SJSA1 (cell line): ENCODE measurements at regions not wholly inside any gene's neighbourhood (a gene's known extent, or its start where the extent isn't known, plus 50 kb on each side); places are given as distances from the start of the nearest gene placed in this dataset.
A peak's percentile ranks its signal among the peaks of the same experiment; 100 is the strongest.
"Not testable (repeated sequence)": the region's sequence is repeated elsewhere in the genome, so short reads cannot be mapped to it uniquely, and the experiment has no call there.

ENCODE experiments used
- DNase-seq, 2 experiments: peaks; one replicate each; pipeline ENCODE4 v3.0.0-alpha.2; 2015 to 2020; ENCODE audit warnings: low spot score in 2 of 2, low read depth in 1 of 2
- H3K27ac ChIP-seq: fragments of 250-450 bp; sonication (Bioruptor Pico); 2 replicates; pipeline ENCODE4 v1.5.1; 2020; ENCODE audit warnings: mild to moderate bottlenecking, moderate library complexity
- H3K27me3 ChIP-seq: fragments of 250-450 bp; sonication (Bioruptor Pico); replicated peaks from 2 replicates; pipeline ENCODE4 v1.5.1; 2020; ENCODE audit warnings: mild to moderate bottlenecking, moderate library complexity
- H3K36me3 ChIP-seq: fragments of 250-450 bp; sonication (Bioruptor Pico); 2 replicates; pipeline ENCODE4 v1.5.1; 2020; ENCODE audit warnings: mild to moderate bottlenecking
- H3K4me1 ChIP-seq: fragments of 250-450 bp; sonication (Bioruptor Pico); replicated peaks from 2 replicates; pipeline ENCODE4 v1.6.1; 2021; ENCODE audit warnings: mild to moderate bottlenecking
- H3K4me3 ChIP-seq: fragments of 250-450 bp; sonication (Bioruptor Pico); 2 replicates; pipeline ENCODE4 v1.5.1; 2020; ENCODE audit warnings: mild to moderate bottlenecking
- H3K9me3 ChIP-seq: fragments of 250-450 bp; sonication (Bioruptor Pico); replicated peaks from 2 replicates; pipeline ENCODE4 v1.5.1; 2020; ENCODE audit warnings: mild to moderate bottlenecking

- Histone ChIP-seq H3K4me1 (peaks cover 21% of the 10 kb centered on the region), H3K27ac (peak overlapping the region; percentile 75), H3K9me3 (no peaks in the 10 kb centered on the region), H3K36me3 (no peaks in the 10 kb centered on the region), H3K27me3 (no peaks in the 10 kb centered on the region), H3K4me3 (no peak overlapping the region)
- peak in 1 of 2 experiments; percentile 34 for DNase-seq
Observed at GRCh38 chr5:34412736-34413135, 243.4 kb upstream of the RAI14 start.

GRCh38 chr5:34415559-34416198 is 240.4 kb upstream of the RAI14 start:
- no peak for DNase-seq
- no peak overlapping the region for H3K27ac ChIP-seq
- peaks cover 21% of the 10 kb centered on the region for H3K4me1 ChIP-seq
- H3K36me3 ChIP-seq = no peaks in the 10 kb centered on the region
- H3K27me3 ChIP-seq = no peaks in the 10 kb centered on the region
- no peaks in the 10 kb centered on the region for H3K9me3 ChIP-seq
- H3K4me3 ChIP-seq = no peak overlapping the region

GRCh38 chr5:34416501-34417008 is 239.6 kb upstream of the RAI14 start:
- Histone ChIP-seq H3K9me3 (no peaks in the 10 kb centered on the region), H3K4me3 (no peak overlapping the region), H3K36me3 (no peaks in the 10 kb centered on the region), H3K27ac (no peak overlapping the region), H3K27me3 (no peaks in the 10 kb centered on the region), H3K4me1 (peaks cover 18% of the 10 kb centered on the region)
- DNase-seq = no peak

- not testable (repeated sequence) for H3K4me3 ChIP-seq, H3K27me3 ChIP-seq, H3K36me3 ChIP-seq, H3K9me3 ChIP-seq, DNase-seq, H3K4me1 ChIP-seq, H3K27ac ChIP-seq
Observed at GRCh38 chr5:34420191-34420590, 235.9 kb upstream of the RAI14 start.

- Histone ChIP-seq H3K27ac (no peak overlapping the region), H3K9me3 (no peaks in the 10 kb centered on the region), H3K4me1 (no peaks in the 10 kb centered on the region), H3K36me3 (no peaks in the 10 kb centered on the region), H3K27me3 (no peaks in the 10 kb centered on the region), H3K4me3 (no peak overlapping the region)
- DNase-seq = no peak
Observed at GRCh38 chr5:34436761-34437501, 219.2 kb upstream of the RAI14 start.

- Histone ChIP-seq H3K36me3 (no peaks in the 10 kb centered on the region), H3K27me3 (no peaks in the 10 kb centered on the region), H3K9me3 (no peaks in the 10 kb centered on the region), H3K4me3 (no peak overlapping the region), H3K4me1 (no peaks in the 10 kb centered on the region), H3K27ac (no peak overlapping the region)
- DNase-seq = no peak
Observed at GRCh38 chr5:34439601-34440000, 216.5 kb upstream of the RAI14 start.

- not testable (repeated sequence) for H3K4me3 ChIP-seq, H3K27ac ChIP-seq, H3K36me3 ChIP-seq, H3K27me3 ChIP-seq, H3K4me1 ChIP-seq, DNase-seq, H3K9me3 ChIP-seq
Observed at GRCh38 chr5:34441767-34442166, 214.4 kb upstream of the RAI14 start.

GRCh38 chr5:34447424-34447823 is 208.7 kb upstream of the RAI14 start:
- DNase-seq = no peak
- Histone ChIP-seq H3K36me3 (no peaks in the 10 kb centered on the region), H3K4me1 (no peaks in the 10 kb centered on the region), H3K4me3 (no peak overlapping the region), H3K9me3 (no peaks in the 10 kb centered on the region), H3K27me3 (no peaks in the 10 kb centered on the region), H3K27ac (no peak overlapping the region)

- Histone ChIP-seq H3K4me1 (no peaks in the 10 kb centered on the region), H3K27me3 (no peaks in the 10 kb centered on the region), H3K9me3 (no peaks in the 10 kb centered on the region), H3K36me3 (no peaks in the 10 kb centered on the region), H3K27ac (no peak overlapping the region), H3K4me3 (no peak overlapping the region)
- DNase-seq = no peak
Observed at GRCh38 chr5:34449639-34450038, 206.5 kb upstream of the RAI14 start.

GRCh38 chr5:34450338-34450737 is 205.8 kb upstream of the RAI14 start:
- Histone ChIP-seq H3K9me3 (no peaks in the 10 kb centered on the region), H3K4me1 (no peaks in the 10 kb centered on the region)

GRCh38 chr5:34452170-34452828 is 203.8 kb upstream of the RAI14 start:
- no peaks in the 10 kb centered on the region for H3K4me1 ChIP-seq
- DNase-seq = no peak
- H3K27ac ChIP-seq = no peak overlapping the region
- H3K27me3 ChIP-seq = no peaks in the 10 kb centered on the region
- no peak overlapping the region for H3K4me3 ChIP-seq
- no peaks in the 10 kb centered on the region for H3K9me3 ChIP-seq
- H3K36me3 ChIP-seq = no peaks in the 10 kb centered on the region

More at GRCh38 chr5:34450338-34450737, 205.8 kb upstream of the RAI14 start:
- no peaks in the 10 kb centered on the region for H3K36me3 ChIP-seq
- no peak for DNase-seq
- H3K27ac ChIP-seq = no peak overlapping the region
- H3K4me3 ChIP-seq = no peak overlapping the region
- no peaks in the 10 kb centered on the region for H3K27me3 ChIP-seq

GRCh38 chr5:34455098-34455497 is 201.0 kb upstream of the RAI14 start:
- Histone ChIP-seq H3K4me1 (no peaks in the 10 kb centered on the region), H3K27me3 (no peaks in the 10 kb centered on the region), H3K27ac (no peak overlapping the region), H3K4me3 (no peak overlapping the region), H3K36me3 (no peaks in the 10 kb centered on the region), H3K9me3 (no peaks in the 10 kb centered on the region)
- no peak for DNase-seq

- DNase-seq = no peak
- Histone ChIP-seq H3K36me3 (no peaks in the 10 kb centered on the region), H3K4me1 (no peaks in the 10 kb centered on the region), H3K27ac (no peak overlapping the region), H3K9me3 (no peaks in the 10 kb centered on the region), H3K4me3 (no peak overlapping the region), H3K27me3 (no peaks in the 10 kb centered on the region)
Observed at GRCh38 chr5:34459908-34460307, 196.2 kb upstream of the RAI14 start.

GRCh38 chr5:34460496-34460895 is 195.6 kb upstream of the RAI14 start:
- Histone ChIP-seq H3K4me3 (no peak overlapping the region), H3K27me3 (no peaks in the 10 kb centered on the region), H3K9me3 (no peaks in the 10 kb centered on the region), H3K36me3 (no peaks in the 10 kb centered on the region), H3K4me1 (no peaks in the 10 kb centered on the region), H3K27ac (no peak overlapping the region)
- no peak for DNase-seq
